ENCODE measurements at regions not wholly inside any gene's neighbourhood (a gene's known extent, or its start where the extent isn't known, plus 50 kb on each side); places are given as distances from the start of the nearest gene placed in this dataset.

GRCh38 chr9:80892703-80893102 is 796.6 kb downstream of the TLE1 start:
- TF ChIP-seq CTCF (IDR thresholded peaks at IDR 0.05), result no peak
- DNase-seq (ENCODE audit: low spot score) (no peak), ATAC-seq (ENCODE audit: low FRiP score) (no peak)

- DNase-seq (ENCODE audit: low spot score) (no peak), ATAC-seq (ENCODE audit: low FRiP score) (no peak)
- TF ChIP-seq CTCF (IDR thresholded peaks at IDR 0.05), result no peak
Observed at GRCh38 chr9:80890124-80890523, 799.2 kb downstream of the TLE1 start.

- TF ChIP-seq CTCF (IDR thresholded peaks at IDR 0.05), result no peak
- ATAC-seq (ENCODE audit: low FRiP score) (no peak), DNase-seq (ENCODE audit: low spot score) (no peak)
Observed at GRCh38 chr9:80885894-80886293, 803.5 kb downstream of the TLE1 start.

GRCh38 chr9:80883826-80884579 is 805.3 kb downstream of the TLE1 start:
- DNase-seq (ENCODE audit: low spot score) (no peak), ATAC-seq (ENCODE audit: low FRiP score) (no peak)
- no peak for TF ChIP-seq CTCF (IDR thresholded peaks at IDR 0.05)

- no peak for TF ChIP-seq CTCF (IDR thresholded peaks at IDR 0.05)
- no peak for DNase-seq (ENCODE audit: low spot score)
- ATAC-seq (ENCODE audit: low FRiP score), result no peak
Observed at GRCh38 chr9:80883426-80883825, 805.9 kb downstream of the TLE1 start.

- no peak for TF ChIP-seq CTCF (IDR thresholded peaks at IDR 0.05)
Observed at GRCh38 chr9:80881940-80882339, 807.4 kb downstream of the TLE1 start.

GRCh38 chr9:80881320-80881719 is 808.0 kb downstream of the TLE1 start:
- ATAC-seq (ENCODE audit: low FRiP score) (no peak), DNase-seq (ENCODE audit: low spot score) (no peak)
- no peak for TF ChIP-seq CTCF (IDR thresholded peaks at IDR 0.05)

More at GRCh38 chr9:80881940-80882339, 807.4 kb downstream of the TLE1 start:
- DNase-seq (ENCODE audit: low spot score), result no peak
- no peak for ATAC-seq (ENCODE audit: low FRiP score)
